ENCODE measurements at regions not wholly inside any gene's neighbourhood (a gene's known extent, or its start where the extent isn't known, plus 50 kb on each side); places are given as distances from the start of the nearest gene placed in this dataset.
"Not testable (repeated sequence)": the region's sequence is repeated elsewhere in the genome, so short reads cannot be mapped to it uniquely, and the experiment has no call there.

GRCh38 chr5:155562158-155562557 lies 548.6 kb downstream of the KIF4B start:
- Histone ChIP-seq H3K36me3 (no peaks in the 10 kb centered on the region), H3K27ac (no peak overlapping the region), H3K9me3 (ENCODE audit: severe bottlenecking) (no peaks in the 10 kb centered on the region), H3K4me3 (ENCODE audit: low read depth, low read length) (no peak overlapping the region), H3K27me3 (ENCODE audit: insufficient read depth, low read depth, severe bottlenecking) (no peaks in the 10 kb centered on the region)
- no peak for DNase-seq
- TF ChIP-seq, protein P1, sequence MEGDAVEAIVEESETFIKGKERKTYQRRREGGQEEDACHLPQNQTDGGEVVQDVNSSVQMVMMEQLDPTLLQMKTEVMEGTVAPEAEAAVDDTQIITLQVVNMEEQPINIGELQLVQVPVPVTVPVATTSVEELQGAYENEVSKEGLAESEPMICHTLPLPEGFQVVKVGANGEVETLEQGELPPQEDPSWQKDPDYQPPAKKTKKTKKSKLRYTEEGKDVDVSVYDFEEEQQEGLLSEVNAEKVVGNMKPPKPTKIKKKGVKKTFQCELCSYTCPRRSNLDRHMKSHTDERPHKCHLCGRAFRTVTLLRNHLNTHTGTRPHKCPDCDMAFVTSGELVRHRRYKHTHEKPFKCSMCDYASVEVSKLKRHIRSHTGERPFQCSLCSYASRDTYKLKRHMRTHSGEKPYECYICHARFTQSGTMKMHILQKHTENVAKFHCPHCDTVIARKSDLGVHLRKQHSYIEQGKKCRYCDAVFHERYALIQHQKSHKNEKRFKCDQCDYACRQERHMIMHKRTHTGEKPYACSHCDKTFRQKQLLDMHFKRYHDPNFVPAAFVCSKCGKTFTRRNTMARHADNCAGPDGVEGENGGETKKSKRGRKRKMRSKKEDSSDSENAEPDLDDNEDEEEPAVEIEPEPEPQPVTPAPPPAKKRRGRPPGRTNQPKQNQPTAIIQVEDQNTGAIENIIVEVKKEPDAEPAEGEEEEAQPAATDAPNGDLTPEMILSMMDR (IDR thresholded peaks at IDR 0.05; ENCODE audit: low read depth, low read length) = no peak

- H3K9me3 ChIP-seq (ENCODE audit: severe bottlenecking) = peaks cover 4% of the 10 kb centered on the region
- DNase-seq = no peak
- TF ChIP-seq, protein P1 (IDR thresholded peaks at IDR 0.05; ENCODE audit: low read depth, low read length) = no peak
- H3K27ac ChIP-seq = no peak overlapping the region
- no peaks in the 10 kb centered on the region for H3K36me3 ChIP-seq
- H3K4me3 ChIP-seq (ENCODE audit: low read depth, low read length) = no peak overlapping the region
- H3K27me3 ChIP-seq (ENCODE audit: insufficient read depth, low read depth, severe bottlenecking) = no peaks in the 10 kb centered on the region
Measured at GRCh38 chr5:155564541-155564940, 551.0 kb downstream of the KIF4B start.

- no peak overlapping the region for H3K4me3 ChIP-seq (ENCODE audit: low read depth, low read length)
- peak overlapping the region; percentile 23; the same call in 1 of the 2 replicates for H3K27ac ChIP-seq
- no peaks in the 10 kb centered on the region for H3K27me3 ChIP-seq (ENCODE audit: insufficient read depth, low read depth, severe bottlenecking)
- no peaks in the 10 kb centered on the region for H3K9me3 ChIP-seq (ENCODE audit: severe bottlenecking)
- no peaks in the 10 kb centered on the region for H3K36me3 ChIP-seq
- TF ChIP-seq, protein P1 (IDR thresholded peaks at IDR 0.05; ENCODE audit: low read depth, low read length) = no peak
- DNase-seq = no peak
Measured at GRCh38 chr5:155575861-155576260, 562.3 kb downstream of the KIF4B start.

GRCh38 chr5:155586808-155587207 lies 573.3 kb downstream of the KIF4B start:
- H3K27ac ChIP-seq; DNase-seq; H3K4me3 ChIP-seq (ENCODE audit: low read depth, low read length); H3K9me3 ChIP-seq (ENCODE audit: severe bottlenecking); H3K27me3 ChIP-seq (ENCODE audit: insufficient read depth, low read depth, severe bottlenecking); H3K36me3 ChIP-seq: not testable (repeated sequence)

DNA sequence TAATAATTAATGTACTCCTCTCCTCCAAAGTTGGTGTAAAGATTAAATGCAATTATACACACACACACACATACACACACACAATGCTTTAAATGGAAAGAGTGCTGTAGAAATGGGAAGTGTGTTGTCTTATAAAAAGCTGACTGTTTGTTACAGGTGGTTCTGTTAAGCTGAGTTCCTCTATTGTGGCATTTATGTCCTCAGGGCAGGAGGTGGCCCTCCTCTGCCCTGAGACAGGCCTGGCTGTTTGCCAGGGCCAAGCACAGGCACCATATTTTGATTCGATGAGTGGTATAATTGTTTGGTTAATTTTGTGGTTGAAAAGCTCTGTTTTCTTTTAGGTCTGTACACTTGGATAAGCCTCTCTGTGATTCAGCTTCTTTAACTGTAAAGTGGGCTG lies 573.9 kb downstream of the KIF4B start:
- Histone ChIP-seq H3K9me3 (ENCODE audit: severe bottlenecking) (no peaks in the 10 kb centered on the region), H3K27ac (no peak overlapping the region), H3K36me3 (no peaks in the 10 kb centered on the region), H3K27me3 (ENCODE audit: insufficient read depth, low read depth, severe bottlenecking) (no peaks in the 10 kb centered on the region), H3K4me3 (ENCODE audit: low read depth, low read length) (no peak overlapping the region)
- no peak for DNase-seq
- TF ChIP-seq, protein P1 (IDR thresholded peaks at IDR 0.05; ENCODE audit: low read depth, low read length) = no peak

DNA sequence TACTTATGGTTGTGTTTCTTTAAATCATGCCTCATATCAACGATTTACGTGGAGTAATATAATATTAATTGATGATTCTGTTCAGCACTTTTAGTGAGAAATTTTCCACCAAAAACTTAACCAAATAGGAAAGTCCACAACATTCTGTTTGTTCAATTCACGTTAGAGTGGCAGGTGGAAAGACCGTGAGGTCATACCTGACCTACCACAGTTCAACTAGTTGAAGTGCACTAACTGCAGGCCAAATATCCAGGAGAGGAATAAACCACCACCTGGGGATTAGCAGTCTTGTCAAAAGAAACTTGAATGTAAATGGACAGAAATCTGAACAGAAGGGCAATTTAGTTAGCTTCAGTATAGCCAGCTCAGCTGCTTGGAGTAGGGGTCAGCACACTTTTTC lies 577.7 kb downstream of the KIF4B start:
- DNase-seq = no peak

More for the DNA sequence above, 577.7 kb downstream of the KIF4B start:
- TF ChIP-seq, protein P1 (IDR thresholded peaks at IDR 0.05; ENCODE audit: low read depth, low read length) = no peak
- H3K36me3 ChIP-seq = no peaks in the 10 kb centered on the region
- no peaks in the 10 kb centered on the region for H3K9me3 ChIP-seq (ENCODE audit: severe bottlenecking)
- no peak overlapping the region for H3K27ac ChIP-seq
- H3K27me3 ChIP-seq (ENCODE audit: insufficient read depth, low read depth, severe bottlenecking) = no peaks in the 10 kb centered on the region
- no peak overlapping the region for H3K4me3 ChIP-seq (ENCODE audit: low read depth, low read length)

Measured in WERI-Rb-1 (cell line).